Heart left ventricle (tissue), 16 donors: ENCODE measurements at regions not wholly inside any gene's neighbourhood (a gene's known extent, or its start where the extent isn't known, plus 50 kb on each side); places are given as distances from the start of the nearest gene placed in this dataset.

Source experiments
- ATAC-seq, 4 donors: fragments of 200-7000 bp; cut with Tn5 transposase; one replicate each; pipeline ENCODE4 v1.9.1; 2020 to 2022; ENCODE audit warnings: moderate library complexity in 4 of 4, mild to moderate bottlenecking in 3 of 4, moderate number of reproducible peaks in 1 of 4
- DNase-seq, 5 donors: peaks; one replicate each; pipeline ENCODE4 v3.0.0-alpha.2; 2020
- H3K27ac ChIP-seq, 12 donors: fragments of 200-600 bp; sonication (generic) in 4 of 12; one replicate each; pipeline versions ENCODE4 v1.5.0 to v1.8.0; 2016 to 2022; ENCODE audit warnings: mild to moderate bottlenecking in 2 of 12
- H3K27me3 ChIP-seq, 9 donors: fragments of 200-600 bp; sonication (generic) in 2 of 9; one replicate each; pipeline versions ENCODE4 v1.5.1 to v1.8.0; 2016 to 2022; ENCODE audit warnings: mild to moderate bottlenecking in 3 of 9
- H3K36me3 ChIP-seq, 9 donors: fragments of 200-600 bp; sonication (generic) in 2 of 9; one replicate each; pipeline versions ENCODE4 v1.5.0 to v1.8.0; 2018 to 2022; ENCODE audit warnings: mild to moderate bottlenecking in 2 of 9
- H3K4me1 ChIP-seq, 12 donors: fragments of 200-600 bp; sonication (generic) in 4 of 12; one replicate each; pipeline versions ENCODE4 v1.5.0 to v1.8.0; 2016 to 2022; ENCODE audit warnings: mild to moderate bottlenecking in 3 of 12
- H3K4me3 ChIP-seq, 12 donors: fragments of 200-600 bp; sonication (generic) in 4 of 12; one replicate each; pipeline versions ENCODE4 v1.5.0 to v1.8.0; 2017 to 2022; ENCODE audit warnings: mild to moderate bottlenecking in 9 of 12, moderate library complexity in 4 of 12
- H3K9me3 ChIP-seq, 12 donors: fragments of 200-600 bp; sonication (generic) in 4 of 12; one replicate each; pipeline versions ENCODE4 v1.5.0 to v1.8.0; 2016 to 2022; ENCODE audit warnings: mild to moderate bottlenecking in 1 of 12
- POLR2A ChIP-seq, 2 donors: fragments of 450-650 bp; IDR thresholded peaks; one replicate each; pipeline ENCODE4 v1.6.1; 2017; ENCODE audit warnings: antibody characterized with exemption in 2 of 2, mild to moderate bottlenecking in 2 of 2, moderate library complexity in 2 of 2
- WGBS, 4 donors: extraction: QIAGEN DNeasy Blood & Tissue Kit in 2 of 4; methylation state at CpG; one replicate each; pipeline versions ENCODE4 v1.1.5 to v1.1.7; 2013 to 2018; 5-methylcytosine and 5-hydroxymethylcytosine counted together
- intact Hi-C, 10 donors: fragments of 100-400 bp; cut with DNase I; formaldehyde crosslinking; loops; one replicate each; pipeline versions ENCODE4 v1.11.1 to v1.14.2; 2022
- TF ChIP-seq, protein P1 (sequence below), 12 donors: fragments of 200-600 bp; sonication (generic) in 4 of 12; IDR thresholded peaks; one replicate each; pipeline versions ENCODE4 v1.5.0 to v1.8.0; 2018 to 2022; ENCODE audit warnings: antibody characterized with exemption in 12 of 12, mild to moderate bottlenecking in 5 of 12
- donor health status: ischemic (EF 13 %, LVEDD 7.1; RV severe dilation, severe dysfunction).
- donor health status: healthy with polysubstance abuse.
- donor health status: DM: no; HTN: yes; CAD: no.
- donor health status: DM: no; HTN: no; CAD: no.
- donor health status: ischemic (EF 25% LVEDD 6.9; RV normal size, moderate dysfunction).
- donor health status: ischemic (EF 25% LVEDD 5.7; RV mildly dilated, moderate dysfunction).
- donor health status: healthy.
- donor health status: DM: yes; HTN: yes; CAD: no.
- donor health status: ischemic (EF 35%, LVEDD 5.7; RV mildly dilated, moderate dysfunction).
- donor health status: nonischemic (EF 11% LVEDD 7.7; RV severe dilation, severe dysfunction).
- donor health status: DM: yes; HTN: yes; CAD: no.
- donor health status: PGD.
- donor health status: ischemic (EF 29% LVEDD 5.4; RV normal size, mild dysfunction).
- donor health status: nonischemic (EF 23%, LVEDD 6.1; RV moderate dilation, normal function).

DNA sequence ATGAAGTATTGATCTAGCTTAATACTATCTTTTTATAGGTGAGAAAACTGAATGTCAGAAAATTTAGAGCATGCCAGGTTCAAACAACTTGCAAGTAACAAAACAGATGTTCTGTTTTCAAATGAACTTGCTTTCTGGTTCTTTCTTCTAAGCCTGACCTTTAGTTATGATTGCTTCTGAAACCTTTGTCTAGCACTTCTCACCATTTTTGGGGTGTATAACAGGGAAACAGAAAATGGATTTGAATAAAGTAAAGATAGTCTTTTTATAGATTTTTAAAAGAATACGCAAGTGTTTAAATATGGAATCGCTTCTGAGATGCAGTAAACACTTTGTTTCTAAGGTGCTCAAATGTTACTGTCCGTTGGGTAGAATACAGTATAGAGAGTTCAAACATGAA is 687.2 kb upstream of the CPEB2 start:
- intact Hi-C loops = no loop called here
- no peak for ATAC-seq
- peaks cover 0 to 3% (median 0%) of the 10 kb centered on the region in 12 donors for H3K4me1 ChIP-seq
- no peak overlapping the region for H3K27ac ChIP-seq
- no peaks in the 10 kb centered on the region for H3K36me3 ChIP-seq
- TF ChIP-seq POLR2A (IDR thresholded peaks at IDR 0.05) = no peak
- TF ChIP-seq, protein P1, sequence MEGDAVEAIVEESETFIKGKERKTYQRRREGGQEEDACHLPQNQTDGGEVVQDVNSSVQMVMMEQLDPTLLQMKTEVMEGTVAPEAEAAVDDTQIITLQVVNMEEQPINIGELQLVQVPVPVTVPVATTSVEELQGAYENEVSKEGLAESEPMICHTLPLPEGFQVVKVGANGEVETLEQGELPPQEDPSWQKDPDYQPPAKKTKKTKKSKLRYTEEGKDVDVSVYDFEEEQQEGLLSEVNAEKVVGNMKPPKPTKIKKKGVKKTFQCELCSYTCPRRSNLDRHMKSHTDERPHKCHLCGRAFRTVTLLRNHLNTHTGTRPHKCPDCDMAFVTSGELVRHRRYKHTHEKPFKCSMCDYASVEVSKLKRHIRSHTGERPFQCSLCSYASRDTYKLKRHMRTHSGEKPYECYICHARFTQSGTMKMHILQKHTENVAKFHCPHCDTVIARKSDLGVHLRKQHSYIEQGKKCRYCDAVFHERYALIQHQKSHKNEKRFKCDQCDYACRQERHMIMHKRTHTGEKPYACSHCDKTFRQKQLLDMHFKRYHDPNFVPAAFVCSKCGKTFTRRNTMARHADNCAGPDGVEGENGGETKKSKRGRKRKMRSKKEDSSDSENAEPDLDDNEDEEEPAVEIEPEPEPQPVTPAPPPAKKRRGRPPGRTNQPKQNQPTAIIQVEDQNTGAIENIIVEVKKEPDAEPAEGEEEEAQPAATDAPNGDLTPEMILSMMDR (IDR thresholded peaks at IDR 0.05) = no peak
- H3K9me3 ChIP-seq = no peaks in the 10 kb centered on the region
- 64 to 79% (median 71%) methylated on average over 3 of the region's 3 CpGs for WGBS, 4 donors
- DNase-seq = no peak
- no peak overlapping the region for H3K4me3 ChIP-seq
- H3K27me3 ChIP-seq = no peaks in the 10 kb centered on the region

DNA sequence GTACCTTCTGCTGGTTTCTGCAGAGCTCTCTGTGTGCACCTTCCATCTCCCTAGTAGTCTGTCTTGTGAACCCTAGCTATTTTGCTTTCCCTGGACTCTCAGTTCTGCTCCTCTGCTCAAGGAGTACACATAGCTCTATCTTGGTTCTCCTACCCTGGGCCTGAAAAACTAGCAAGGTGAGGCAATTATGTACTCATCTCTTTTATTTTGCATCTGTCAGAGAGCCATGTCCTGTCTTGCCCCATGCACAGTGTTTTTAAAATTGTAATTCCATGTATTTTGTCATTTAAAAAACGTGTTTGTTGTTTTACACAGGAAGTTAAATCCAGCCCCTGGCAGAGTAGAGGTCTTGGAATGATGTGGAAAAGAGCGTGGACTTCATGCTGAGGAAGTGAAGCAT is 684.9 kb upstream of the CPEB2 start:
- Histone ChIP-seq H3K36me3 (no peaks in the 10 kb centered on the region), H3K4me1 (no peaks in the 10 kb centered on the region), H3K9me3 (peaks cover 0 to 4% (median 0%) of the 10 kb centered on the region in 12 donors), H3K27ac (no peak overlapping the region), H3K4me3 (no peak overlapping the region), H3K27me3 (no peaks in the 10 kb centered on the region)
- TF ChIP-seq POLR2A (IDR thresholded peaks at IDR 0.05) = no peak
- TF ChIP-seq, protein P1 (IDR thresholded peaks at IDR 0.05) = no peak
- ATAC-seq = no peak
- DNase-seq = no peak
- intact Hi-C loops = no loop called here
- WGBS, 4 donors = 61 to 77% (median 66%) methylated on average over 2 of the region's 2 CpGs

DNA sequence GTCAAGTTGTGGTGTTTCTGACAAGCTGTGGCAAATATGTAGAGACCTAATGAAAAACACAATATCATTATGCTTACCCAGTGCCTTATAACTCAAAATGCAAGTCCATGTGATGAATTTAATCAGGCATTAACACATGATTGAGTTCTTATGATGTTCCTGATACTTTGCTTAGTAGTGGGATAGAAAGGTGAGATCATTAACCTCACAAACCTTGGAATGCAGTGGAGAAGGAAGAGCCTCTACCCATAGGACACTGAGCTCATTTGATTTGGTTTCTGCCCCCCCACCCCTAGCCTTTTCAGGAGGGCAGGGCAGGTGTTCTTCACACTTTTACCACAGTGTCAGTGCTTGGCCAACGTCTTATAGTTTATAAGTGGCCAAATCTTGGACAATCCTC is 683.6 kb upstream of the CPEB2 start:
- 50 to 77% (median 67%) methylated on average over 1 of the region's 1 CpG for WGBS, 4 donors
- no peak overlapping the region for H3K4me3 ChIP-seq
- intact Hi-C loops = no loop called here
- H3K9me3 ChIP-seq = peaks cover 0 to 4% (median 0%) of the 10 kb centered on the region in 12 donors
- no peaks in the 10 kb centered on the region for H3K36me3 ChIP-seq
- no peak overlapping the region for H3K27ac ChIP-seq
- DNase-seq (no peak), ATAC-seq (no peak)
- no peaks in the 10 kb centered on the region for H3K27me3 ChIP-seq
- TF ChIP-seq, protein P1 (IDR thresholded peaks at IDR 0.05) = no peak
- no peak for TF ChIP-seq POLR2A (IDR thresholded peaks at IDR 0.05)
- no peaks in the 10 kb centered on the region for H3K4me1 ChIP-seq

DNA sequence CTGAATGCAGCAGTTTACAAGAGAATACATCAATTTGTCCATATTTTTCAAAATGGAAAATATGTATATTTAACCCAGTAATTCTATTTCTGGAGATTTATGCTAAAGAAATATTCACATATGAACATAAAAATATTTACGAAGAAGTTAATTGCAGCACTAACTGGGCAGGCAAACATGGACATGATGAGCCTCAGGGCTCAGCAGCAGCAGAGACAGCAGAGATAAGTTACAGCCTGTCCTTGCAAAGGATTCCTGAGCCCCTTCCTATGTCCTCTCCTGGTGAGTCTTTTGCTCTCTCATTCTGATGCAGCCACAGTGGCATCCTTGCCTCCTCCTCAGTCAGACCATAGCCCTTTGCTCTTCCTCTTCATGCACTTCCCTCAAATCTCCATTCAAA is 680.6 kb upstream of the CPEB2 start:
- DNase-seq (no peak), ATAC-seq (no peak)
- intact Hi-C loops = no loop called here
- H3K27me3 ChIP-seq = no peaks in the 10 kb centered on the region
- H3K36me3 ChIP-seq = no peaks in the 10 kb centered on the region
- H3K9me3 ChIP-seq = peaks cover 0 to 13% (median 2%) of the 10 kb centered on the region in 12 donors
- TF ChIP-seq, protein P1 (IDR thresholded peaks at IDR 0.05) = no peak
- no peak for TF ChIP-seq POLR2A (IDR thresholded peaks at IDR 0.05)
- no peaks in the 10 kb centered on the region for H3K4me1 ChIP-seq
- H3K27ac ChIP-seq = no peak overlapping the region
- 45 to 86% (median 82%) methylated on average over 1 of the region's 1 CpG for WGBS, 4 donors
- no peak overlapping the region for H3K4me3 ChIP-seq
